OCI-LY7 (cell line): ENCODE measurements at regions not wholly inside any gene's neighbourhood (a gene's known extent, or its start where the extent isn't known, plus 50 kb on each side); places are given as distances from the start of the nearest gene placed in this dataset.

Experiments used
- BruUV-seq: library from RNA; stranded (reverse); fragments of 400-500 nt; replicated peaks from 2 replicates; lab custom pipeline; 2021; lab: Mats Ljungman, UMichigan
- CTCF ChIA-PET: fragments of 300-600 bp; sonication (Branson Sonifier 250); formaldehyde crosslinking; loops from one replicate; lab custom pipeline; 2022; ENCODE audit warnings: antibody characterized with exemption; ENCODE audit not compliant: unreplicated experiment; lab: Charles Lee
- POLR2A ChIA-PET: fragments of 300-600 bp; sonication (Branson Sonifier 250); formaldehyde crosslinking; loops from one replicate; lab custom pipeline; 2022; ENCODE audit warnings: antibody characterized with exemption; lab: Charles Lee
- DNase-seq: peaks from one replicate; pipeline ENCODE4 v3.0.0-alpha.2; 2015; ENCODE audit warnings: low spot score
- H2AFZ ChIP-seq: fragments of 200-600 bp; sonication (generic), shearing (Covaris generic); 2 replicates; pipeline ENCODE4 v1.6.1; 2014; ENCODE audit warnings: mild to moderate bottlenecking, antibody characterized with exemption, low read length, moderate library complexity
- H3K27ac ChIP-seq: fragments of 200-600 bp; sonication (generic); 2 replicates; pipeline ENCODE4 v1.5.1; 2014; ENCODE audit warnings: mixed run types, low read depth, mild to moderate bottlenecking, moderate library complexity, low read length, inconsistent platforms; ENCODE audit not compliant: poor library complexity, severe bottlenecking
- H3K36me3 ChIP-seq: fragments of 200-600 bp; sonication (generic); 2 replicates; pipeline ENCODE4 v1.6.1; 2014; ENCODE audit warnings: mild to moderate bottlenecking, antibody characterized with exemption, low read length, moderate library complexity, mixed read lengths; ENCODE audit not compliant: insufficient read depth
- H3K4me1 ChIP-seq: fragments of 200-600 bp; sonication (generic); 2 replicates; pipeline ENCODE4 v1.5.1; 2014; ENCODE audit warnings: mild to moderate bottlenecking, low read length; ENCODE audit not compliant: insufficient read depth, poor library complexity, severe bottlenecking
- H3K4me2 ChIP-seq: fragments of 200-600 bp; sonication (generic); 2 replicates; pipeline ENCODE4 v1.6.1; 2014; ENCODE audit warnings: mild to moderate bottlenecking, low read length
- H3K4me3 ChIP-seq: fragments of 200-600 bp; sonication (generic); 2 replicates; pipeline ENCODE4 v1.5.1; 2014; ENCODE audit warnings: mild to moderate bottlenecking, low read depth, low read length; ENCODE audit not compliant: poor library complexity, severe bottlenecking
- H3K79me2 ChIP-seq: fragments of 200-600 bp; sonication (generic); 2 replicates; pipeline ENCODE4 v1.6.1; 2016; ENCODE audit warnings: low read depth, mild to moderate bottlenecking, low read length, moderate library complexity, mixed read lengths; ENCODE audit not compliant: insufficient read depth
- H3K9me2 ChIP-seq: fragments of 200-600 bp; sonication (generic); 2 replicates; pipeline ENCODE4 v1.6.1; 2016; ENCODE audit warnings: mild to moderate bottlenecking, low read length, mixed read lengths; ENCODE audit not compliant: insufficient read depth
- H3K9me3 ChIP-seq: fragments of 200-600 bp; sonication (generic); 2 replicates; pipeline ENCODE4 v1.6.1; 2014; ENCODE audit warnings: mild to moderate bottlenecking, mixed run types, low read length, mixed read lengths
- H4K20me1 ChIP-seq: fragments of 200-600 bp; sonication (generic); 2 replicates; pipeline ENCODE4 v1.6.1; 2014; ENCODE audit warnings: mild to moderate bottlenecking, antibody characterized with exemption, low read length, moderate library complexity, mixed read lengths; ENCODE audit not compliant: insufficient read depth
- EZH2phosphoT487 ChIP-seq: fragments of 200-600 bp; sonication (generic); IDR thresholded peaks from 2 replicates; pipeline ENCODE4 v1.6.1; 2018; ENCODE audit warnings: low read depth, borderline replicate concordance, mild to moderate bottlenecking, mixed run types, antibody characterized with exemption, low read length, moderate library complexity, mixed read lengths
- intact Hi-C: fragments of 100-400 bp; cut with micrococcal nuclease; formaldehyde crosslinking; loops from one replicate; pipeline ENCODE4 v1.10.0; 2022; ENCODE audit not compliant: unreplicated experiment
- TF ChIP-seq, protein P1 (sequence below): fragments of 200-600 bp; sonication (generic); conservative IDR thresholded peaks from 2 replicates; pipeline ENCODE4 v1.5.1; 2014; ENCODE audit warnings: mild to moderate bottlenecking, antibody characterized with exemption, low read length, moderate library complexity, mixed read lengths

DNA sequence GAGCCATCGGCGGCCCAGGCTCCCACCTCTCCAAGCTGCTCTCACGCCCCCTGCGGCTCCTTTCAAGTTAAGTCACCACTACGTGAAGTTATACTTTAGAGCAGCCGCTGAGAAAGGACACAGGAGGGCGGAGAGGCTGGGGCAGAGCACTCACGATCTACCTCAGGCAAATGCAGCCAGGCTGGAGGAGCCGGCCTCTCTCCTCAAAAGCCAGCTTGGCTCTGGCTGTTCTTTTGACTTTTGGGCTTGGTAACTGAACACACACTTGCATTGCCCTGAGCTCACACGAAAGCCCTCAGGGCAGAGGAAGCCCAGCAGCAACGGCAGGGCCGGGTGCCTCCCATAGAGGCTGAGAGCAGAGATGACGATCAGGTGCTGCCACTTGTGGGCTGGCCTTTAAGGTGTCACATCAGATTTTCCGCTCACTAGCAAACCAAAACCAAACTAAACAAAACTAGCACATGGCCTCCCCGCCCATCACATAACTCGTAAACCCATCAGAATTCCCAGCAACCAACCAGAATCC is 75.2 kb downstream of the PITPNM2 start:
- no peaks in the 10 kb centered on the region for H4K20me1 ChIP-seq
- TF ChIP-seq, protein P1, sequence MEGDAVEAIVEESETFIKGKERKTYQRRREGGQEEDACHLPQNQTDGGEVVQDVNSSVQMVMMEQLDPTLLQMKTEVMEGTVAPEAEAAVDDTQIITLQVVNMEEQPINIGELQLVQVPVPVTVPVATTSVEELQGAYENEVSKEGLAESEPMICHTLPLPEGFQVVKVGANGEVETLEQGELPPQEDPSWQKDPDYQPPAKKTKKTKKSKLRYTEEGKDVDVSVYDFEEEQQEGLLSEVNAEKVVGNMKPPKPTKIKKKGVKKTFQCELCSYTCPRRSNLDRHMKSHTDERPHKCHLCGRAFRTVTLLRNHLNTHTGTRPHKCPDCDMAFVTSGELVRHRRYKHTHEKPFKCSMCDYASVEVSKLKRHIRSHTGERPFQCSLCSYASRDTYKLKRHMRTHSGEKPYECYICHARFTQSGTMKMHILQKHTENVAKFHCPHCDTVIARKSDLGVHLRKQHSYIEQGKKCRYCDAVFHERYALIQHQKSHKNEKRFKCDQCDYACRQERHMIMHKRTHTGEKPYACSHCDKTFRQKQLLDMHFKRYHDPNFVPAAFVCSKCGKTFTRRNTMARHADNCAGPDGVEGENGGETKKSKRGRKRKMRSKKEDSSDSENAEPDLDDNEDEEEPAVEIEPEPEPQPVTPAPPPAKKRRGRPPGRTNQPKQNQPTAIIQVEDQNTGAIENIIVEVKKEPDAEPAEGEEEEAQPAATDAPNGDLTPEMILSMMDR: peak; percentile 23; the same call in 1 of the 2 replicates
- TF ChIP-seq EZH2phosphoT487: no peak
- BruUV-seq: no TSS peak
- no peak overlapping the region for H3K4me3 ChIP-seq
- DNase-seq: peak; percentile 63
- ChIA-PET CTCF (interaction anchor here (0.6 kb wide), 2 partner anchors 14 to 919 kb away, joined by 3 to 5 read pairs; no protein-coding TSS in a partner anchor), POLR2A (interaction anchor here (0.7 to 1.7 kb wide), 2 partner anchors 8 to 18 kb away, joined by 4 to 13 read pairs; no protein-coding TSS in a partner anchor)
- H3K9me3 ChIP-seq: no peaks in the 10 kb centered on the region
- H3K27ac ChIP-seq: no peak overlapping the region
- no peaks in the 10 kb centered on the region for H3K36me3 ChIP-seq
- intact Hi-C loops: no loop called here
- no peaks in the 10 kb centered on the region for H3K9me2 ChIP-seq
- peaks cover 18% of the 10 kb centered on the region for H3K4me1 ChIP-seq
- peak overlapping the region; percentile 37; the same call in 1 of the 2 replicates for H3K4me2 ChIP-seq
- peak overlapping the region; percentile 36; the same call in 1 of the 2 replicates for H2AFZ ChIP-seq
- no peaks in the 10 kb centered on the region for H3K79me2 ChIP-seq

DNA sequence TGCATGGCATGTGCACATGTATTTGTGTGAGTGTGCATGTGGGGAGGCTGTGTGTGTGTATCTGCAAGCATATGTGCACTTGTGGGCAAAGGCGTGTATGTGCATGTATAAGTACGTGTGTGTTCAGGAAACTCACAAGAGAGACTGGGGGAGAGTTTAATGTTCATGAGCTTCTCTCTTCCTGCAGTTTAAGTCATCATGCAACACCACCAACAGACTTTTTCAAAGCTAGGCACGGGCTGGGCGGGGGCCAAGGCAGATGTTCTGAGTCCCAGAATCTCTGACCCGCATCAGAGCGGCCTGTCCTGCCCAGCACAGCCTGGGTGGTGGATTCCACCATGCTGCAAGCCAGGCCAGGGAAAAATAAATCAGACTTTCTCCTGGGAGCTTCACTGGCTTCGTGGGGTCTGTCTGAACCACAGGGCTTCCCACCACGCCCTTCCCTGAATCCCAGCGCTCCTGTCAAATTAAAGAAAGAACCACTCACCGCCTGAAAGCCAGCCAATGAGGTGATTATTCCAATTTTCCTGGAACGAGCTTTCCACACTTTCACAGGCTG is 75.7 kb downstream of the PITPNM2 start:
- no peaks in the 10 kb centered on the region for H3K9me2 ChIP-seq
- no TSS peak for BruUV-seq
- peak overlapping the region; percentile 37; the same call in 1 of the 2 replicates for H3K4me2 ChIP-seq
- H3K4me3 ChIP-seq: no peak overlapping the region
- H3K79me2 ChIP-seq: no peaks in the 10 kb centered on the region
- H3K36me3 ChIP-seq: no peaks in the 10 kb centered on the region
- H3K27ac ChIP-seq: no peak overlapping the region
- H4K20me1 ChIP-seq: no peaks in the 10 kb centered on the region
- intact Hi-C loops: no loop called here
- no peaks in the 10 kb centered on the region for H3K9me3 ChIP-seq
- TF ChIP-seq EZH2phosphoT487: no peak
- TF ChIP-seq, protein P1: no peak
- peaks cover 18% of the 10 kb centered on the region for H3K4me1 ChIP-seq
- POLR2A ChIA-PET: interaction anchor here (0.7 to 1.7 kb wide), 2 partner anchors 9 to 18 kb away, joined by 4 to 13 read pairs; no protein-coding TSS in a partner anchor
- no peak overlapping the region; the same call in 1 of the 2 replicates for H2AFZ ChIP-seq
- CTCF ChIA-PET: no interaction called here
- DNase-seq: no peak
